Cardiac fibroblast (primary cell): ENCODE measurements at regions not wholly inside any gene's neighbourhood (a gene's known extent, or its start where the extent isn't known, plus 50 kb on each side); places are given as distances from the start of the nearest gene placed in this dataset.

Source experiments
- DNase-seq, 2 donors: peaks; one replicate each; pipeline versions ENCODE4 v3.0.0 to v3.0.0-alpha.2; 2010; ENCODE audit warnings: low read depth in 2 of 2
- H3K4me3 ChIP-seq, 2 donors: replicated peaks in 1 of 2; 1 replicate in 1 of 2; 2 replicates in 1 of 2; pipeline ENCODE4 v1.5.1; 2011; ENCODE audit warnings: low read depth in 2 of 2, low read length in 2 of 2, mild to moderate bottlenecking in 2 of 2, moderate library complexity in 1 of 2
- CTCF ChIP-seq: IDR thresholded peaks from one replicate; pipeline ENCODE4 v1.5.1; 2011; ENCODE audit warnings: low read depth, mild to moderate bottlenecking, low read length, inconsistent platforms

DNA sequence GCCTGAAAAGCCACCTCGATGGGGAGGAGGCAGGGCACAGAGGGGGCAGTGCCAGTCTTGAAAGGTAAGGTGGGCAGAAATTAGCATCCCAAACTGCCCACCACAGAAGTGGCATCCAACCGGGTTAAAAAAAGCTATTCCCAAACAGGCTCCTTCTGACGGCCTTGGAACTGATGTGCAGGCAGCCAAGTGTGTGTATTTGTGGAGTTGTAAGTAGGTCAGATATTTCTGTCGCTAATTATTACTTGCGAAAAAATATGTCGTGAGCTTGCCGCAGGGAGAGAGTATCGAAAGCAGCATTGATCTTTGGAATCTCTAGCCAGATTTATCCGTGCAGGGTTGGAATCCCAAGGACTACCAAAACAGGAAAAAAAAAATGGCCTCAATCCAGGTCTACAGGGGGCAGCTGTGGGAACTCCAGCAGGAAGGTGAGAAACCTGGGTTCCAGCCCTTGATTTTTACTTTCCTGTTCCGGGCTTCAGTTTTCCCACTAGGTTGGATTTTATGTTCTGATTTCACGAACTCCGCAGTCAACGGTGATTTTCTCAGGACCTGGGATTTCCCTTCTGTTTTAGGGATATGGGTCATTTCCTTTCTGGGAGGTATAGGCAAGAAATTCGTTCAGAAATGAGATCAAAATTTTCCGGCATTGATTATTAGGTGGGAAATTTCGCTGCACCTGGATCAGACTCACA is 200.8 kb downstream of the RGS3 start:
- no peak for TF ChIP-seq CTCF
- DNase-seq = no peak
- no peak overlapping the region for H3K4me3 ChIP-seq

- H3K4me3 ChIP-seq = no peak overlapping the region
- no peak for TF ChIP-seq CTCF
Observed at GRCh38 chr9:113665064-113665463, 201.5 kb downstream of the RGS3 start.

GRCh38 chr9:113665756-113666155 is 202.2 kb downstream of the RGS3 start:
- H3K4me3 ChIP-seq = no peak overlapping the region
- no peak for DNase-seq
- no peak for TF ChIP-seq CTCF

More at GRCh38 chr9:113665064-113665463, 201.5 kb downstream of the RGS3 start:
- DNase-seq = no peak

DNA sequence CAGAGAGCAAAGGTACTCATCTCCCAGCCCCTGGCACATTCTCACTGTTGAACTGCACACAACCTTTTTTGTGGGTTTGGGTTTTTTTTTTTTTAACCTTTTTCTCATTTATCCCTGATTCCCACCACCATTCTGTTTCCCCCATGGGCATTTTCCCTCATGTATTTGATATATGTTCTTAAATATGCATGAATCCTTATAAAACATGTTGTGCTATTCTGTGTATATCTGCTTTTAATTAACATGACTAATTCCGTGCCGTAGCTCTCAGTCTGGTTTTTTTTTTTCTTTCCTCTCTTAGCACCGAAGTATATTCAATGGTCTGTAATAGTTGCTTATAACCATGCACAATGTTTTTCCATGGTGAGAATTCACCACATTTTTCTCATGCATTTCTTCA is 204.5 kb downstream of the RGS3 start:
- DNase-seq = no peak
- H3K4me3 ChIP-seq = no peak overlapping the region
- TF ChIP-seq CTCF = no peak

DNA sequence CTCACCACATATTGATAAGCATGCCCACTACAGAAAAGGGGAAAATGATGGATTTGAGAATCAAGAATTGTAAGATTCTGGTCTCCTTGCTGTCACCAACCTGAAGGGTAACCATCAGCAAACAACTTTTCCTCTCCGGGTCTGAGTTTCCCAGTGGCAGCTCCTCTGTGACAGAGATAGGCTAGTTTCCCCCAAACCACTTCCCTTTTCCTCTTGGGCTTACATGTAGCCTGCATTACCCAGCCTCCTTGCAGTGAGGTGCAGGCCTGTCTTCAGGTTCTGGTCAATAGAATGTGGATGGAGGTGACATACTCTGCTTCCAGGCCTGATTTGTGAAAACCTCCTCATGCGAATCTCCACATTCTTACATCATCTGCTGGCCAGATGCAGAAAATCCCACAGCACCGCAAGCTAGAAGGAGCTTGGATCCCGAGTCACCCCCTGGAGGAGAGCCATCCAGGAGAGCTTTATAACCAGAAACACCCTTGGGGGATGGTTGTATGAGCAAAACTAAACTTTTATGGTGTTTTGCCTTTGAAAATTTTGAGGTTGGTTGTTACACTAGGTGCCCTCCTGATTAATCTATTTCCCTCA is 206.1 kb downstream of the RGS3 start:
- no peak overlapping the region for H3K4me3 ChIP-seq
- DNase-seq = peak in 1 of 2 donors; percentile 54
- TF ChIP-seq CTCF = no peak

GRCh38 chr9:113673726-113674125 is 202.4 kb upstream of the ZNF618 start:
- H3K4me3 ChIP-seq = no peak overlapping the region
- peak; percentile 26 to 70 for DNase-seq
- TF ChIP-seq CTCF = no peak
